NCI-H2171 treated with DMSO at 0.1 percent for 48 hours (cell line): ENCODE measurements at regions not wholly inside any gene's neighbourhood (a gene's known extent, or its start where the extent isn't known, plus 50 kb on each side); places are given as distances from the start of the nearest gene placed in this dataset.
"Not testable (repeated sequence)": the region's sequence is repeated elsewhere in the genome, so short reads cannot be mapped to it uniquely, and the experiment has no call there.

Experiments
- DNase-seq: peaks from one replicate; lab custom pipeline; 2025; lab: John Stamatoyannopoulos, UW

- no peak for DNase-seq
Measured at GRCh38 chr2:105536175-105536574, 137.3 kb upstream of the FHL2 start.

- DNase-seq = not testable (repeated sequence)
Measured at GRCh38 chr2:105529258-105529657, 130.4 kb upstream of the FHL2 start.

GRCh38 chr2:105526000-105526925 lies 127.4 kb upstream of the FHL2 start:
- DNase-seq = no peak

- DNase-seq = no peak
Measured at GRCh38 chr2:105525201-105525600, 126.3 kb upstream of the FHL2 start.

- no peak for DNase-seq
Measured at GRCh38 chr2:105522645-105523044, 123.8 kb upstream of the FHL2 start.

GRCh38 chr2:105521616-105522015 lies 122.8 kb upstream of the FHL2 start:
- no peak for DNase-seq

GRCh38 chr2:105521176-105521575 lies 122.3 kb upstream of the FHL2 start:
- DNase-seq = peak; percentile 59

- DNase-seq = no peak
Measured at GRCh38 chr2:105519516-105519915, 120.7 kb upstream of the FHL2 start.

GRCh38 chr2:105518897-105519296 lies 120.0 kb upstream of the FHL2 start:
- no peak for DNase-seq

- no peak for DNase-seq
Measured at GRCh38 chr2:105517814-105518705, 119.2 kb upstream of the FHL2 start.

- no peak for DNase-seq
Measured at GRCh38 chr2:105515581-105516415, 116.9 kb upstream of the FHL2 start.

GRCh38 chr2:105514576-105514975 lies 115.7 kb upstream of the FHL2 start:
- no peak for DNase-seq

GRCh38 chr2:105510761-105511528 lies 112.1 kb upstream of the FHL2 start:
- no peak for DNase-seq

GRCh38 chr2:105509269-105510086 lies 110.6 kb upstream of the FHL2 start:
- DNase-seq = no peak

- DNase-seq = not testable (repeated sequence)
Measured at GRCh38 chr2:105506860-105507259, 108.0 kb upstream of the FHL2 start.

GRCh38 chr2:105504459-105504858 lies 105.6 kb upstream of the FHL2 start:
- DNase-seq = peak; percentile 4

GRCh38 chr2:105502625-105503334 lies 103.9 kb upstream of the FHL2 start:
- DNase-seq = no peak

- no peak for DNase-seq
Measured at GRCh38 chr2:105498281-105498846, 99.5 kb upstream of the FHL2 start.

GRCh38 chr2:105497094-105497493 lies 98.2 kb upstream of the FHL2 start:
- DNase-seq = no peak
